NCI-H345 treated with DMSO at 0.1 percent for 48 hours (cell line): ENCODE measurements at regions not wholly inside any gene's neighbourhood (a gene's known extent, or its start where the extent isn't known, plus 50 kb on each side); places are given as distances from the start of the nearest gene placed in this dataset.
"Not testable (repeated sequence)": the region's sequence is repeated elsewhere in the genome, so short reads cannot be mapped to it uniquely, and the experiment has no call there.

Experiments used
- DNase-seq: peaks from one replicate; lab custom pipeline; 2025; ENCODE audit not compliant: unreplicated experiment; lab: John Stamatoyannopoulos, UW

- DNase-seq, result no peak
Observed at GRCh38 chr17:70564006-70564620, 394.8 kb downstream of the KCNJ2 start.

- DNase-seq, result no peak
Observed at GRCh38 chr17:70569128-70569527, 399.8 kb downstream of the KCNJ2 start.

DNA sequence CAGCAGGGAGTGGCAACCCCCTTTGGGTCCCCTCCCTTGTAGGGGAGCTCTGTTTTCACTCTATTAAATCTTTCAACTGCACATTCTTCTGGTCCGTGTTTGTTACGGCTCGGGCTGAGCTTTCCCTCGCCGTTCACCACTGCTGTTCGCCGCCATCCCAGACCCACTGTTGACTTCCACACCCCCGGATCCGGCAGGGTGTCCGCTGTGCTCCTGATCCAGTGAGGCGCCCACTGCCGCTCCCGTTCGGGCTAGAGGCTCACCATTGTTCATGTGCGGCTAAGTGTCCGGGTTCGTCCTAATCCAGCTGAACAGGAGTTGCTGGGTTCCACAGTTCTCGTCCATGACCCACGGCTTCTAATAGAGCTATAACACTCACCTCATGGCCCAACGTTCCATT is 408.1 kb downstream of the KCNJ2 start:
- no peak for DNase-seq

GRCh38 chr17:70581459-70581858 is 412.1 kb downstream of the KCNJ2 start:
- DNase-seq, result no peak

GRCh38 chr17:70582777-70583176 is 413.4 kb downstream of the KCNJ2 start:
- DNase-seq, result no peak

DNA sequence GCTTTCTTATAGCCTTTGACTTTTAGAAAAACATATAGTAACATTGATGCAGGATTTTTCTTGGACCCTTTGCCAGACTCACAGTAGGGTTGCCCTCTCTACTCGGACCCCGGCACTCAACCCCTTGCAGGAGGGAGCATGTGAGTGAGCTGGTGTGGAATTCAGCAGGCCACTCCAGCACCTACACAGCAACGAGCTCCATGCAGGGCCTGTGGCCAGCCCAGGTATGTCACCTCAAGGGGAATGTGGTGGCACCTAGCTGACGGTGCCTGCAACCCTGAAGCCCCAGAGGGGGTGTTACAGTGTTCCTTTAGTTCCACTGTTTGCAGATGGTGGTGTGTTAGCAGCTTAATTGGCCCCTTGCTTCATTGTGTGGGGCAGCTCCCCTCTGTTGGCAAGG is 414.9 kb downstream of the KCNJ2 start:
- no peak for DNase-seq

DNA sequence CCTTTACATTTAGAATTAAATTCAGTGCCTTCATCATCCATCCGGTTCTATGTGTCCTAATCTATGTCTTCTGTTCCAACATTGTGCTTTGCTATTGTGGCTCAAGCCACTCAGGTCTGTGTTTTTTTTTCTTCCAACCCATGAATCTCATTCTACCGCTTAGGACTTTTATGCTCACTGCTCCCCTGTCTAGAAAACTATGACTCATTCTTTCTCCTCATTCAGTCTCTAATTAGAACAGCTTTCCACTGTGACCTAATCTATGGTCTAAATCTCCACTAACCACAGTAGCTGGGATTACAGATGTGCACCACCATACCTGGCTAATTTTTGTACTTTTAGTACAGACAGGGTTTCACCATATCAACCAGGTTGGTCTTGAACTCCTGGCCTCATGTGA is 418.7 kb downstream of the KCNJ2 start:
- no peak for DNase-seq

DNA sequence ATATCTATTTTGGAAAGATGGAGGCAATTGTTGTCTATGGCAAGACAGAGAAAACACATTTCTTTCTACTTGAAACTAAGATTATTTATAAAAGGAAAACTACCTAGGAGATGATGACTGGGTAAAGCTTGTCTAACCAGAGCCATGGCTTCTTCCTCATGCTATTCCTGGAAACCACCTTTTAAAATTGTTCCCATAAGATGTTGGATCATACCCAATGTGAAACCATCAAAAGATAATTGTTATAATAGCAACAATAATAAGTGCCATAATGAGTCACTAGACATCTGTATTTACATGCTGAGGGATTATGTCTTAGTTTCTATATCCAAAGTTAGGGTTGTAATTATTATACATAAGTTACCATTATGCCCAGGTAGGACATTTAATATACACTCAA is 428.4 kb downstream of the KCNJ2 start:
- no peak for DNase-seq

DNA sequence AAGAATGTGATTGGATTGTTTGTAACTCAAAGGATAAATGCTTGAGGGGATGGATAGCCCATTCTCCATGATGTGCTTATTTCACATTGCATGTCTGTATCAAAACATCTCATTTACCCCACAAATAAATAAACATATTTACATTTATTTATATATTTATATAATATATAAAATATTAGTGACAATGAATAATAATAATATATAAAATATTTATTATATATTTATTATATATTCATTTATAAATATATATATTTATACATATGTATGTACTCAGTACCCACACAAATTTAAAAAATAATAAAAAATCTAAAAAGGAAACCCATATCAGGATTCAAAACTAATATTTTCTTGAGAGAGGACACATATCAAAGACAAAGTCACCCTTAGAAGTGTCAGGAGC is 429.9 kb downstream of the KCNJ2 start:
- DNase-seq, result no peak

DNA sequence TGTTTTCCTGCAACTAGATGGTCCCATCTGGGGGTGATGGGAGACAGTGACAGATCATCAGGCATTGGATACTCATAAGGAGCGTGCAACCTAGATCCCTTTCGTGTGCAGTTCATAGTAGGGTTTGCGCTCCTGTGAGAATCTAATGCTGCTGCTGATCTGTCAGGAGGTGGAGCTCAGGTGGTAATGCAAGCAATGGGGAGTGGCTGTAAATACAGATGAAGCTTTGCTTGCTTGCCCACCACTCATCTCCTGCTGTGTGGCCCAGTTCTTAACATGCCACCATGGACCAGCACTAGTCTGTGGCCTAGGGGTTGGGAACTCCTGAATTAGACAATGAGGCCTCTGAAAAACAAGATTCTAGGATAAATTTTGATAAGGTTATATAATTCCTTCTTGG is 430.6 kb downstream of the KCNJ2 start:
- DNase-seq, result not testable (repeated sequence)

GRCh38 chr17:70603226-70603625 is 433.9 kb downstream of the KCNJ2 start:
- DNase-seq, result no peak

- no peak for DNase-seq
Observed at GRCh38 chr17:70604854-70605253, 435.5 kb downstream of the KCNJ2 start.

GRCh38 chr17:70606086-70606485 is 436.8 kb downstream of the KCNJ2 start:
- no peak for DNase-seq

- DNase-seq, result no peak
Observed at GRCh38 chr17:70608193-70608592, 438.9 kb downstream of the KCNJ2 start.

- DNase-seq, result no peak
Observed at GRCh38 chr17:70608957-70609356, 439.6 kb downstream of the KCNJ2 start.

- no peak for DNase-seq
Observed at GRCh38 chr17:70609566-70609965, 440.2 kb downstream of the KCNJ2 start.

DNA sequence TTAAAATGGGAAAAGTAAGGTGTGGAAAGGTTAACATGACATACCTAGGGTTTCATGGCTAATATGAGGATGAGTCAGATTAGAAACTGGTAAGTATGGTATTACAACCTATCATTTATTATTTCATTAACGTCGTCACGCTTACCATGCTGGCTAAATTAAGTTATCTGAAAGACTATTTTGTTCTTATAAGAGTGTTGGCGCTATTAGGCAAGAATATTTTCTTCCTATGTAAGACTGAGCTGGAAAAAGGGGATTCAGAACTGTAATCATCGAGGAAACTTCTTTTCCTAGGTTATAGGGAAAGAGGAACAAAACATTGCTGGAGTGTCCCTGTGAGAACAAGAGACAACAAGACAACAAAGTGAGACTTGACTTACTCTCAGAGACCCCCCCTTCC is 440.8 kb downstream of the KCNJ2 start:
- DNase-seq, result no peak

DNA sequence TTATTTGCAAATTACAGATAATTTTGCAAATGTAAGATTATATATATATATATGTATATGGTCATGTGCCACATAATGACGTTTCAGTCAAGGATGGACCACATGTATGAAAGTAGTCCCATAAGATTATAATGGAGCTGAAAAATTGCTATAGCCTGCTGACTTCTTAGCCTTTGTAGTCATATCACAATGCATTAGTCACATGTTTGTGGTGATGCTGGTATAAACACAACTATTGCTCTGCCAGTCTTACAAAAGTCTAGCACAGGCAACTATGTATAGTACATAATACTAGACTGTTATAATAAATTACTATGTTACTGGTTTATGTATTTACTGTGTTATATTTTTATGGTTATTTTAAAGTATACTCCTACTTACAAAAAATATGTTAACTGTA is 444.3 kb downstream of the KCNJ2 start:
- DNase-seq, result no peak

DNA sequence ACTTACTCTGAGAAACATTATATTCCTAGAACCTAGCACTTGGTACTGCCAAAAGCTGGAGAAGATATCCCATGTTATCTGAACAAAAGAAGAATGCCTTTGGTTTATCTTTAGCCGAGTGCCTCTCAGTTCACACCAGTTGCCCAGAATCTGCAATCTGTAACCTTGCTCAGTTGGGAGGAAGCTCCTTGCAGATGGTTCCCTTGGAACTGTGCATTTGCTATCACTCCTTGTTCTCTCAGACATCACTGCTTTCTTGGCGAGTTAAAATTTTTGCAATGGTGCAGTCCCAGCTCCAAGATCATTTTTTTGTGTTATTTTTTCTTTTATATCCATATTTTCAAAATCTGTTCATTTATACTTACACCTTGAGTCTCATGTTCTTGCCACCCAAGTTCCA is 446.5 kb downstream of the KCNJ2 start:
- DNase-seq, result no peak

- DNase-seq, result no peak
Observed at GRCh38 chr17:70618641-70619040, 449.3 kb downstream of the KCNJ2 start.

DNA sequence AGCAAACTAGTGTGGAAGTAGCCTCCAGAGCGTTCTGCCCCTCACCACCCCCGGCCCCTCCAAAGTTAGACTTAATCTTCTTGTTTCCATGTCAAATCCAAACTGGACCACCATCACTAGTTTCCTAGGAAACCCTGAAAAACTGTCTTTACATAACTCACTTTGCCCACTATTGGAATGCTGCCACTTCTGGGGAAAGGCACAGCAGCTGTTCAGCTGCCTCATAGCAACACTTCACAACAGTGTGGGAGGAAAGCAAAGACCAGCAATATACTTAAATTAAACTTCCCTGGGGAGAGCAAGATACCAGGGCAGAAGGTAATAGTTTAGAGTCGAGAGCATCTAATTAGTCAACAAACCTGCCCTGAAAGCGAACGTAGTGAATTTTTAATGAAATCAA is 452.2 kb downstream of the KCNJ2 start:
- no peak for DNase-seq

DNA sequence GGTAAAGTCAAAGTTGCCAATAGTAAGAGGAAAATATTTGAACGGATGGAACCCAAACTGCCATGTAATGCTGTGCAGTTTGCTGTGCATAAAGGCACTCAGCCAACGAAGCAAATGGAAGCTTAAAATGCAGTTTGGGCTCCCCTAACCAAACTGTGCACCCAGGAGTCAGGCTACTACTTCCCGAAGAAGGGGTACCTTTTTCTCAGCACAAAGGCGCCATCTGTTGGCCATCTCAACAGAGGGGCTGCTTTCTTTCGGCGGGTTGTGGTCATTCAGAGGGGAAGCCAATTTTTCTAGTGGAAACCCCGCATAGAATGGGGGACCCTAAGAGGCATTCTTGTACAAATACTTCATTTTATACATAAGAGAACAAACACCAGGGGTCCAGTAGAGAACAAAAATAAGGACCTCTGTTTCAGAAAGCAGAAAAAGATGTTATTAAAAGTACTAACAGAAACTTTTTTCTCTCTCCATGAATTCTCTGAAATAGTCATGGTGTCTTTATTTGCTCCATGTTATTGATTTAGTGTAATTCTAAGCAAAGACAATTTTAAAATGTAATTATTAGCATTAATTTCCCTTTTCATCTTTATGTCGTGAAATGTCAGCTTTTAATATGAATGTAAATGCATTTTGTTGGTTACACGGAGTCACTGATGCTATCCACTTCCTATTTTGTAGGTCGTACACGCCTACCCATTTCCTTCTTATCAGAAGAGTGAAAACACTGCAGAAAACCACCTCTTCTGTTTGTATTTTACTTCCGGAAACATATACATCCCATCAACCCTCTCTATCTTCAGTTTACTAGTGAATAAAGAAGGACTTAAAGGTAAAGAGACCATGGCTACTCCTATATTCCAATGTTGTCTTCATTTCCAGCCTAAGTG is 453.3 kb downstream of the KCNJ2 start:
- DNase-seq, result peak; percentile 23

- DNase-seq, result no peak
Observed at GRCh38 chr17:70624211-70624610, 454.9 kb downstream of the KCNJ2 start.
